Tibial nerve (tissue), 3 donors: ENCODE measurements at regions not wholly inside any gene's neighbourhood (a gene's known extent, or its start where the extent isn't known, plus 50 kb on each side); places are given as distances from the start of the nearest gene placed in this dataset.
"Not testable (repeated sequence)": the region's sequence is repeated elsewhere in the genome, so short reads cannot be mapped to it uniquely, and the experiment has no call there.

ENCODE experiments used
- CTCF ChIP-seq, 5 experiments: fragments of 200-600 bp in 3 of 5; fragments of 450-650 bp in 2 of 5; sonication (generic) in 3 of 5; IDR thresholded peaks; one replicate each; pipeline ENCODE4 v1.5.1; 2016 to 2019; ENCODE audit warnings: antibody characterized with exemption in 5 of 5, mild to moderate bottlenecking in 3 of 5, moderate library complexity in 2 of 5
- POLR2A ChIP-seq, 2 donors: fragments of 450-650 bp; IDR thresholded peaks; one replicate each; pipeline ENCODE4 v1.6.1; 2017; ENCODE audit warnings: antibody characterized with exemption in 2 of 2, mild to moderate bottlenecking in 2 of 2, moderate library complexity in 2 of 2

DNA sequence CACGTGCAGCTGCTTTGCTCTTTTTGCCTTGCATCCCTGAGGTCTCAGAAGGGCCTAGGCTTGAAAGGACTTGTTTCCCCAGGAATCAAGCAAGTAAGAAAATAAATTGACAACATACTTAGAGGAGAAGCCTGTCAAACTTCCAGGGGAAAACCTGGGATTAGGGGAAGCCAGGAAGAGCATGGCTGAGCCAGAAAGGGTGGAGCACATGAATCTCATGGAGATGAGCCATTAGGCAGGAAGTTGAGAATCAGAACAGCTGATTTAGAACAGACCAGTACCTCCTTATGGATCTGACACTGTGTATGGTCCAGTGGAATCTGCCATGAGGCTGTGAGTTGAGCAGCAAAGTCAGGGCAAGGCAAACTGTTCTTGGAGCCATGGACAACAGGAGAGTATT, 511.0 kb downstream of the RPIA start:
- not testable (repeated sequence) for TF ChIP-seq CTCF, POLR2A (IDR thresholded peaks at IDR 0.05)
